Esophagus muscularis mucosa (tissue), 4 donors: ENCODE measurements at regions not wholly inside any gene's neighbourhood (a gene's known extent, or its start where the extent isn't known, plus 50 kb on each side); places are given as distances from the start of the nearest gene placed in this dataset.

Experiments used
- CTCF ChIP-seq, 3 experiments: fragments of 200-600 bp in 2 of 3; fragments of 450-650 bp in 1 of 3; sonication (generic) in 2 of 3; IDR thresholded peaks; one replicate each; pipeline ENCODE4 v1.5.1; 2017 to 2019; ENCODE audit warnings: antibody characterized with exemption in 3 of 3, mild to moderate bottlenecking in 2 of 3, moderate library complexity in 1 of 3
- EP300 ChIP-seq: sonication (generic); formaldehyde crosslinking; IDR thresholded peaks from one replicate; pipeline ENCODE4 v1.6.1; 2017; ENCODE audit warnings: antibody characterized with exemption
- POLR2A ChIP-seq: fragments of 450-650 bp; IDR thresholded peaks from one replicate; pipeline ENCODE4 v1.6.1; 2017; ENCODE audit warnings: antibody characterized with exemption, moderate library complexity, mild to moderate bottlenecking, low read depth
- POLR2AphosphoS5 ChIP-seq, 2 donors: sonication (generic); formaldehyde crosslinking; IDR thresholded peaks; one replicate each; pipeline ENCODE4 v1.6.1; 2017; ENCODE audit warnings: antibody characterized with exemption in 2 of 2

- TF ChIP-seq CTCF (IDR thresholded peaks at IDR 0.05), result no peak
- no peak for TF ChIP-seq POLR2A
- TF ChIP-seq POLR2AphosphoS5 (IDR thresholded peaks at IDR 0.05), result no peak
- TF ChIP-seq EP300, result no peak
Measured at GRCh38 chr2:125227843-125228392, 1202.8 kb downstream of the CNTNAP5 start.
